ENCODE measurements at regions not wholly inside any gene's neighbourhood (a gene's known extent, or its start where the extent isn't known, plus 50 kb on each side); places are given as distances from the start of the nearest gene placed in this dataset.

- no peak overlapping the region for H3K27ac ChIP-seq (ENCODE audit: low read depth, low read length, poor library complexity, severe bottlenecking)
- TF ChIP-seq EZH2 (IDR thresholded peaks at IDR 0.05; ENCODE audit: borderline replicate concordance, low read length), result no peak
- no peak for TF ChIP-seq CTCF (IDR thresholded peaks at IDR 0.05; ENCODE audit: low read length)
- H3K79me2 ChIP-seq (ENCODE audit: insufficient read depth, low read length), result no peaks in the 10 kb centered on the region
- H3K9me3 ChIP-seq (ENCODE audit: low read length), result no peaks in the 10 kb centered on the region
- no peak overlapping the region for H3K4me3 ChIP-seq (ENCODE audit: low read depth, low read length, poor library complexity, severe bottlenecking)
- no peaks in the 10 kb centered on the region for H3K4me1 ChIP-seq (ENCODE audit: insufficient read depth, low read length, severe bottlenecking)
- H2AFZ ChIP-seq (ENCODE audit: low read length), result no peak overlapping the region
- H3K36me3 ChIP-seq (ENCODE audit: insufficient read depth, low read length), result no peaks in the 10 kb centered on the region
- no peak overlapping the region for H3K9ac ChIP-seq (ENCODE audit: low read length)
- no peaks in the 10 kb centered on the region for H4K20me1 ChIP-seq (ENCODE audit: insufficient read depth, low read length)
- no peaks in the 10 kb centered on the region for H3F3A ChIP-seq (ENCODE audit: insufficient read depth, low read length)
- no peak overlapping the region for H3K4me2 ChIP-seq (ENCODE audit: low read length)
- H3K9me2 ChIP-seq (ENCODE audit: low read depth, low read length), result no peaks in the 10 kb centered on the region
- no peaks in the 10 kb centered on the region for H3K27me3 ChIP-seq (ENCODE audit: insufficient read depth, low read length)
Measured at GRCh38 chr12:87469295-87469694, 559.9 kb downstream of the C12orf50 start.

GRCh38 chr12:87467936-87468335 is 561.3 kb downstream of the C12orf50 start:
- Histone ChIP-seq H3K27ac (ENCODE audit: low read depth, low read length, poor library complexity, severe bottlenecking) (no peak overlapping the region), H2AFZ (ENCODE audit: low read length) (no peak overlapping the region), H4K20me1 (ENCODE audit: insufficient read depth, low read length) (no peaks in the 10 kb centered on the region), H3K79me2 (ENCODE audit: insufficient read depth, low read length) (no peaks in the 10 kb centered on the region), H3K4me1 (ENCODE audit: insufficient read depth, low read length, severe bottlenecking) (no peaks in the 10 kb centered on the region), H3K9ac (ENCODE audit: low read length) (no peak overlapping the region), H3K4me3 (ENCODE audit: low read depth, low read length, poor library complexity, severe bottlenecking) (no peak overlapping the region), H3K9me2 (ENCODE audit: low read depth, low read length) (no peaks in the 10 kb centered on the region), H3K9me3 (ENCODE audit: low read length) (no peaks in the 10 kb centered on the region), H3K27me3 (ENCODE audit: insufficient read depth, low read length) (no peaks in the 10 kb centered on the region), H3F3A (ENCODE audit: insufficient read depth, low read length) (no peaks in the 10 kb centered on the region), H3K36me3 (ENCODE audit: insufficient read depth, low read length) (no peaks in the 10 kb centered on the region), H3K4me2 (ENCODE audit: low read length) (no peak overlapping the region)
- TF ChIP-seq EZH2 (IDR thresholded peaks at IDR 0.05; ENCODE audit: borderline replicate concordance, low read length) (no peak), CTCF (IDR thresholded peaks at IDR 0.05; ENCODE audit: low read length) (no peak)

GRCh38 chr12:87464565-87464964 is 564.6 kb downstream of the C12orf50 start:
- Histone ChIP-seq H3K4me3 (ENCODE audit: low read depth, low read length, poor library complexity, severe bottlenecking) (no peak overlapping the region), H3K9ac (ENCODE audit: low read length) (no peak overlapping the region), H3K27ac (ENCODE audit: low read depth, low read length, poor library complexity, severe bottlenecking) (no peak overlapping the region), H3K9me3 (ENCODE audit: low read length) (no peaks in the 10 kb centered on the region), H2AFZ (ENCODE audit: low read length) (no peak overlapping the region), H3K27me3 (ENCODE audit: insufficient read depth, low read length) (no peaks in the 10 kb centered on the region), H3F3A (ENCODE audit: insufficient read depth, low read length) (no peaks in the 10 kb centered on the region), H3K9me2 (ENCODE audit: low read depth, low read length) (no peaks in the 10 kb centered on the region), H3K4me1 (ENCODE audit: insufficient read depth, low read length, severe bottlenecking) (no peaks in the 10 kb centered on the region), H3K79me2 (ENCODE audit: insufficient read depth, low read length) (no peaks in the 10 kb centered on the region), H3K36me3 (ENCODE audit: insufficient read depth, low read length) (no peaks in the 10 kb centered on the region), H4K20me1 (ENCODE audit: insufficient read depth, low read length) (no peaks in the 10 kb centered on the region), H3K4me2 (ENCODE audit: low read length) (no peak overlapping the region)
- TF ChIP-seq EZH2 (IDR thresholded peaks at IDR 0.05; ENCODE audit: borderline replicate concordance, low read length), result no peak
- no peak for TF ChIP-seq CTCF (IDR thresholded peaks at IDR 0.05; ENCODE audit: low read length)

Data from OCI-LY1 (cell line).